ENCODE measurements at regions not wholly inside any gene's neighbourhood (a gene's known extent, or its start where the extent isn't known, plus 50 kb on each side); places are given as distances from the start of the nearest gene placed in this dataset.
"Not testable (repeated sequence)": the region's sequence is repeated elsewhere in the genome, so short reads cannot be mapped to it uniquely, and the experiment has no call there.

DNA sequence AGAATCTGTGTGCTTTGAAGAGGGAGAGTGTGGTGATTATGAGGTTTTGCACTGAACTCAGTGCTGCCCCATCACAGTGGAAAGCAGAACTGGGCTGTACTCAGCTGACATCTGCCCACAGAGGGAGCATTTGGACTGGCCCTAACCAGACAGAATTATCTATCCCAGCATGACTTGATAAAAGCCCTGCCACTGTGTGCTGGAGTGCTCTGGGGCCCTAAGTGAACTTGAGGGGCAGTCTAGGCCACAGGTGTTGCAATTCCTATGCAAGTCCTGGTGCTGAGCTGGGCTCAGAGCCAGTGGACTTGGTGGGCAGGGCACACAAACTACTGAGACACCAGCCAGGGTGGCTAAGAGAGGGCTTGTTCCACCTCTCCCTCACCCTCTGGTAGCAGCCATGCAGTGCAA lies 269.2 kb upstream of the CTNNB1 start:
- DNase-seq (ENCODE audit: extremely low read depth, low read depth), result no peak
- no peak overlapping the region for H3K4me3 ChIP-seq (replicated peaks; ENCODE audit: low read depth, low read length)
- TF ChIP-seq, protein P1, sequence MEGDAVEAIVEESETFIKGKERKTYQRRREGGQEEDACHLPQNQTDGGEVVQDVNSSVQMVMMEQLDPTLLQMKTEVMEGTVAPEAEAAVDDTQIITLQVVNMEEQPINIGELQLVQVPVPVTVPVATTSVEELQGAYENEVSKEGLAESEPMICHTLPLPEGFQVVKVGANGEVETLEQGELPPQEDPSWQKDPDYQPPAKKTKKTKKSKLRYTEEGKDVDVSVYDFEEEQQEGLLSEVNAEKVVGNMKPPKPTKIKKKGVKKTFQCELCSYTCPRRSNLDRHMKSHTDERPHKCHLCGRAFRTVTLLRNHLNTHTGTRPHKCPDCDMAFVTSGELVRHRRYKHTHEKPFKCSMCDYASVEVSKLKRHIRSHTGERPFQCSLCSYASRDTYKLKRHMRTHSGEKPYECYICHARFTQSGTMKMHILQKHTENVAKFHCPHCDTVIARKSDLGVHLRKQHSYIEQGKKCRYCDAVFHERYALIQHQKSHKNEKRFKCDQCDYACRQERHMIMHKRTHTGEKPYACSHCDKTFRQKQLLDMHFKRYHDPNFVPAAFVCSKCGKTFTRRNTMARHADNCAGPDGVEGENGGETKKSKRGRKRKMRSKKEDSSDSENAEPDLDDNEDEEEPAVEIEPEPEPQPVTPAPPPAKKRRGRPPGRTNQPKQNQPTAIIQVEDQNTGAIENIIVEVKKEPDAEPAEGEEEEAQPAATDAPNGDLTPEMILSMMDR (IDR thresholded peaks at IDR 0.05; ENCODE audit: low read depth, low read length, missing control alignments), result no peak

DNA sequence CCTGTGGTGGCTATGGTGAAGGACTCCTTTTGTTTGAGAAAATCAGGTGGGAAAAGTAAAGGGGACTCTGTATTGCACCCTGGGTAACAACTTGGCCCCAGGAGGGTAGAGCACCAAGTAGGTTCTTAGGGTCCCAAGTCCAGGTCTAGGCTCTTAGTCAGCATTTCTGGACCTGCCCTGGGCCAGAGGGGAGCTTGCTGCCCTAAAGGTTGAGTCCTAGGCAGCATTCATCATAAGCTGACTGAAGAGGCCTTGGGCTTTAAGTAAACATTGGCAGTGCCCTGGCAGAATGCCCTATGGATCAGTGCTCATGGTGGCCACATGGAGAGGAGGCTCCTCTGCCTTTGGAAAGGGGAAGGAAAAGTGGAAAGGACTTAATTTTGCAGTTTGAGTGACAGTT lies 268.5 kb upstream of the CTNNB1 start:
- no peak for DNase-seq (ENCODE audit: extremely low read depth, low read depth)
- H3K4me3 ChIP-seq (replicated peaks; ENCODE audit: low read depth, low read length), result no peak overlapping the region
- TF ChIP-seq, protein P1 (IDR thresholded peaks at IDR 0.05; ENCODE audit: low read depth, low read length, missing control alignments), result no peak

DNA sequence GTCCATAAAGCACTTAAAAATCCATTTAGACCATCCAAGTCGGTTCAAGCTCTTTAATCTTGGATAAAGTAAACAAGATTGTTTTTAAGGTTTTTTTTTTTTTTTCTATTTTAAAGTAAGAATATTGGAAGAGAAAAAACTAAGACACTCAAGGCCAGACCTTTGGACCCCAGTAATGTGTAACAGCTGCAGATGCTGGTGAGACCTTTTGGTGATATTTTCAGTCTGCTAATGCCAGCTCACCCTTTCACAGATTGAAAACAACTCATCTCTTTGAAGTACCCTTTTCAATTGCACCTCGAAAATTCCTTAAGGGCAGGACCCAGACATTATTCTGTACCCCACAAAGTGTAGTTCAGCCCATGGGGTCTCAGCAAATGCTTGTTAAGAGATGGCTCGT lies 260.7 kb upstream of the CTNNB1 start:
- no peak overlapping the region for H3K4me3 ChIP-seq (replicated peaks; ENCODE audit: low read depth, low read length)
- TF ChIP-seq, protein P1 (IDR thresholded peaks at IDR 0.05; ENCODE audit: low read depth, low read length, missing control alignments), result no peak
- no peak for DNase-seq (ENCODE audit: extremely low read depth, low read depth)

DNA sequence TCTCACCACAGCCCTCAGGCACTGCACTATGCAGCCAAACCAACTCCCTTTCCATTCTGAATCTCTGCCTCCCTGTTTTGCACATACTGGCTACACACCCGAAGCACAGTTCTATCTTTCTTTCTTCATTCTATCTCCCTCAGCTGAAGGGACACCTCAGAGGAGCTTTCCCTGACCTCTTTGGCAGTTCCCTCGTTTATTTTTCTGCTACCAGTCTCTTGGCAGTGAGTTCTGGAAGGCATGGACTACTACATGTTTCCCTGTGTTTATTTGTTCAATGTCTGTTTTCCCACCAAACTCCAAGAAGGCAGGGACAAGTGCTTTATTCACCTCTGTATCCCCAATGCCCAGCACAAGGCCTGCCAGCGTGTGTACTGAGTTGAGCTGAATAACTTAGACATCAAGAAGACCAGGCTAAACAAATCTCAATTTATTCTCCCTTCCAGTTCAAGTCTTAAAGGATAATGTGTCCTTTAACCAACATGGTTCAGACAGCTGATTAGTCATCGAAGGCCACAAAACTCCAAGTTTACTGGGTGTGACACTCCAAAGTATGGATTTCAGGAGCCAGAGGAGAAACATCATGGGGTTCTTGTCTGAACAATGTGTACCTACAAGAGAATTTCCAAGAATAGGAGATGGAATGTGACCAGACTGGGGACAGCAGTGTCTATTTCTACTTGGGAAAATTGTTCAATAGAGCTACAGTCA lies 260.1 kb upstream of the CTNNB1 start:
- H3K4me3 ChIP-seq (replicated peaks; ENCODE audit: low read depth, low read length), result no peak overlapping the region
- TF ChIP-seq, protein P1 (IDR thresholded peaks at IDR 0.05; ENCODE audit: low read depth, low read length, missing control alignments), result no peak
- no peak for DNase-seq (ENCODE audit: extremely low read depth, low read depth)

DNA sequence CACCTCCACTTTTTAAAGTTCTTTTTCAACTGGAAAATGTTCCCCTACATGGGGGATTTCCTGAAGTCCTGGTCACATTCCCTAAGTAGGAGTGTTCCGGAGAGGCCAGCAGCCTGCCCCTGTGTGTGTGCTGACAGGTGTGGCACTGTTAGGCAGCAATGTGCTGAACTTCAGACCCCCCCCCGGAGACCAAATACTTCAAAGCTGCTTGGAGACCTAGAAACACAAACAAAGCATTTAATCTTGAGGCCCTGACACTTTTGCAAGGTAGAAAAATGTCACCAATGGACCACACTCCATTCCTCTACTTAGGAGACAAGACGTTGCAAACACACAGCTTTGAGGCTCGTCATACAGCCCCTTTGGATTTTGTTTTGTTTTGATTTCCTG lies 259.6 kb upstream of the CTNNB1 start:
- no peak overlapping the region for H3K4me3 ChIP-seq (replicated peaks; ENCODE audit: low read depth, low read length)
- DNase-seq (ENCODE audit: extremely low read depth, low read depth), result no peak
- TF ChIP-seq, protein P1 (IDR thresholded peaks at IDR 0.05; ENCODE audit: low read depth, low read length, missing control alignments), result no peak

DNA sequence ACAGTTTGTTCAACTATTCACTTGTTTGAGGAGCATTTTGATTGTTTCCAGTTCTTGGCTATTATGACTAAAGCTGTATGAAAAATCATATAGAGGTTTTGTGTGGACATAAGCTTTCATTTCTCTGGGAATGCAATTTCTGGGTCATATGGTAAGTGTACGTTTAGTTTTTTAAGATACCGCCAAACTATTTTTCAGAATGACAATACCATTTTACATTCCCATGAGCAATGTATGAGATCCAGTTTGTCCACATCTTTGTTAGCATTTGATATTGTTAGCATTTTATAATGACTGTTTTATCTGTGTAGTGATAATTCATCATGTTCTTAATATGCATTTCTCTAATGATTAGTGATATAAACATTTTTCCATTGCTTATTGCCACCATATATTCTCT lies 258.7 kb upstream of the CTNNB1 start:
- TF ChIP-seq, protein P1 (IDR thresholded peaks at IDR 0.05; ENCODE audit: low read depth, low read length, missing control alignments), result no peak
- no peak overlapping the region for H3K4me3 ChIP-seq (replicated peaks; ENCODE audit: low read depth, low read length)
- no peak for DNase-seq (ENCODE audit: extremely low read depth, low read depth)

DNA sequence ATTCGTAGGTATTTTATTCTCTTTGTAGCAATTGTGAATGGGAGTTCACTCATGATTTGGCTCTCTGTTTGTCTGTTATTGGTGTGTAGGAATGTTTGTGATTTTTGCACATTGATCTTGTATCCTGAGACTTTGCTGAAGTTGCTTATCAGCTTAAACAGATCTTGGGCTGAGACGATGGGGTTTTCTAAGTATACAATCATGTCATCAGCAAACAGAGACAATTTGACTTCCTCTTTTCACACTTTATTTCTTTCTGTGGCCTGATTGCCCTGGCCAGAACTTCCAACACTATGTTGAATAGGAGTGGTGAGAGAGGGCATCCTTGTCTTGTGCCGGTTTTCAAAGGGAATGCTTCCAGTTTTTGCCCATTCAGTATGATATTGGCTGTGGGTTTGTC lies 252.3 kb upstream of the CTNNB1 start:
- H3K4me3 ChIP-seq (replicated peaks; ENCODE audit: low read depth, low read length); DNase-seq (ENCODE audit: extremely low read depth, low read depth): not testable (repeated sequence)

DNA sequence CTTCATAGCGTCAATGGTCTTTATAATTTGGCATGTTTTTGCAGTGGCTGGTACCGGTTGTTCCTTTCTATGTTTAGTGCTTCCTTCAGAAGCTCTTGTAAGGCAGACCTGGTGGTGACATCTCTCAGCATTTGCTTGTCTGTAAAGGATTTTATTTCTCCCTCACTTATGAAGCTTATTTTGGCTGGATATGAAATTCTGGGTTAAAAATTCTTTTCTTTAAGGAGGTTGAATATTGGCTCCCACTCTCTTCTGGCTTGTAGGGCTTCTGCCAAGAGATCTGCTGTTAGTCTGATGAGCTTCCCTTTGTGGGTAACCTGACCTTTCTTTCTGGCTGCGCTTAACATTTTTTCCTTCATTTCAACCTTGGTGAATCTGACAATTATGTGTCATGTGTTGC lies 250.0 kb upstream of the CTNNB1 start:
- not testable (repeated sequence) for H3K4me3 ChIP-seq (replicated peaks; ENCODE audit: low read depth, low read length); DNase-seq (ENCODE audit: extremely low read depth, low read depth)

All from HFF-Myc (cell line).